HEK293 (cell line): ENCODE measurements at regions not wholly inside any gene's neighbourhood (a gene's known extent, or its start where the extent isn't known, plus 50 kb on each side); places are given as distances from the start of the nearest gene placed in this dataset.

Experiments used
- CTCF ChIA-PET: fragments of 350-600 bp; formaldehyde crosslinking; extraction: SDS; loops from one replicate; lab custom pipeline; 2021; ENCODE audit warnings: antibody characterized with exemption; lab: Yijun Ruan, JAX
- POLR2A ChIA-PET: fragments of 300-600 bp; formaldehyde crosslinking; extraction: SDS; loops from one replicate; lab custom pipeline; 2020; ENCODE audit warnings: antibody characterized with exemption, inconsistent platforms; lab: Yijun Ruan, JAX
- H3K27ac ChIP-seq: fragments of 200-500 bp; sonication (Bioruptor generic); 2 replicates; pipeline ENCODE4 v1.5.1; 2014; ENCODE audit warnings: low read depth, low read length, control low read depth, inconsistent platforms; ENCODE audit errors: extremely low read depth
- H3K36me3 ChIP-seq, 2 experiments: fragments of 200-500 bp in 1 of 2; sonication (Bioruptor generic) in 1 of 2; 1 replicate in 1 of 2; 2 replicates in 1 of 2; pipeline ENCODE4 v1.5.1; 2014 to 2017; ENCODE audit warnings: inconsistent platforms in 2 of 2, low read length in 2 of 2; ENCODE audit not compliant: control insufficient read depth in 2 of 2, insufficient read depth in 1 of 2
- H3K4me1 ChIP-seq: fragments of 200-500 bp; sonication (Bioruptor generic); 2 replicates; pipeline ENCODE4 v1.5.1; 2014; ENCODE audit warnings: mild to moderate bottlenecking, low read length, inconsistent platforms; ENCODE audit not compliant: control insufficient read depth, insufficient read depth
- H3K4me3 ChIP-seq: 2 replicates; pipeline ENCODE4 v1.5.1; 2011; ENCODE audit warnings: low read depth, mild to moderate bottlenecking, control low read depth, low read length, moderate library complexity
- H3K9me3 ChIP-seq: fragments of 200-500 bp; sonication (Bioruptor generic); 2 replicates; pipeline ENCODE4 v1.5.1; 2014; ENCODE audit warnings: low read depth, low read length, inconsistent platforms; ENCODE audit not compliant: control insufficient read depth, insufficient read depth
- GLI2 ChIP-seq: fragments of 450-650 bp; formaldehyde crosslinking; IDR thresholded peaks from 2 replicates; pipeline ENCODE4; 2017; ENCODE audit warnings: missing biosample characterization, missing genetic modification characterization, low read depth, borderline replicate concordance
- SP7 ChIP-seq: fragments of 450-650 bp; formaldehyde crosslinking; IDR thresholded peaks from 2 replicates; pipeline ENCODE4 v1.5.1; 2016; ENCODE audit warnings: missing biosample characterization, missing genetic modification characterization
- ZBTB44 ChIP-seq: fragments of 450-650 bp; IDR thresholded peaks from 2 replicates; pipeline ENCODE4 v1.5.1; 2018; ENCODE audit warnings: missing biosample characterization, mild to moderate bottlenecking, missing genetic modification characterization
- ZFHX2 ChIP-seq: fragments of 450-650 bp; formaldehyde crosslinking; conservative IDR thresholded peaks from 2 replicates; pipeline ENCODE4 v1.5.1; 2016; ENCODE audit warnings: missing biosample characterization, missing genetic modification characterization
- ZNF112 ChIP-seq: fragments of 450-650 bp; formaldehyde crosslinking; IDR thresholded peaks from 2 replicates; pipeline ENCODE4 v1.5.0; 2017; ENCODE audit warnings: missing biosample characterization, missing genetic modification characterization
- ZNF133 ChIP-seq: fragments of 450-650 bp; formaldehyde crosslinking; IDR thresholded peaks from 2 replicates; pipeline ENCODE4 v1.5.1; 2016; ENCODE audit warnings: missing biosample characterization, missing genetic modification characterization
- ZNF202 ChIP-seq: fragments of 450-650 bp; formaldehyde crosslinking; IDR thresholded peaks from 2 replicates; pipeline ENCODE4 v1.5.1; 2016; ENCODE audit warnings: missing biosample characterization, missing genetic modification characterization, borderline replicate concordance
- ZNF274 ChIP-seq, 2 experiments: fragments of 200-500 bp in 1 of 2; fragments of 450-650 bp in 1 of 2; sonication (Bioruptor generic) in 1 of 2; formaldehyde crosslinking in 1 of 2; IDR thresholded peaks; 2 replicates each; pipeline versions ENCODE4 v1.5.1 to v1.6.1; 2014 to 2016; ENCODE audit warnings: borderline replicate concordance in 1 of 2, inconsistent platforms in 1 of 2, low read length in 1 of 2, missing biosample characterization in 1 of 2, missing genetic modification characterization in 1 of 2
- ZNF433 ChIP-seq: fragments of 450-650 bp; formaldehyde crosslinking; IDR thresholded peaks from 2 replicates; pipeline ENCODE4 v1.5.1; 2016; ENCODE audit warnings: missing biosample characterization, missing genetic modification characterization, low read depth
- ZNF704 ChIP-seq: fragments of 450-650 bp; formaldehyde crosslinking; IDR thresholded peaks from 2 replicates; pipeline ENCODE4 v1.5.1; 2016; ENCODE audit warnings: missing biosample characterization, missing genetic modification characterization
- ZNF76 ChIP-seq: fragments of 450-650 bp; formaldehyde crosslinking; IDR thresholded peaks from 2 replicates; pipeline ENCODE4; 2016; ENCODE audit warnings: low read depth, missing biosample characterization, missing genetic modification characterization, borderline replicate concordance
- TF ChIP-seq, protein P1 (sequence below): fragments of 450-650 bp; formaldehyde crosslinking; IDR thresholded peaks from 2 replicates; pipeline ENCODE4 v1.5.1; 2016; ENCODE audit warnings: missing biosample characterization, missing genetic modification characterization
- TF ChIP-seq, protein P2 (sequence below): fragments of 450-650 bp; formaldehyde crosslinking; IDR thresholded peaks from 2 replicates; pipeline ENCODE4 v1.5.1; 2016; ENCODE audit warnings: missing biosample characterization, missing genetic modification characterization, borderline replicate concordance
- TF ChIP-seq, protein P3 (sequence below): fragments of 450-650 bp; formaldehyde crosslinking; IDR thresholded peaks from 2 replicates; pipeline ENCODE4 v1.5.1; 2016; ENCODE audit warnings: missing biosample characterization, missing genetic modification characterization

GRCh38 chr6:169081248-169081647 is 172.4 kb downstream of the THBS2 start:
- Histone ChIP-seq H3K36me3 (no peaks in the 10 kb centered on the region), H3K4me1 (no peaks in the 10 kb centered on the region), H3K4me3 (no peak overlapping the region), H3K27ac (no peak overlapping the region), H3K9me3 (no peaks in the 10 kb centered on the region)
- TF ChIP-seq ZNF433 (no peak), ZNF274 (IDR thresholded peaks at IDR 0.05; ENCODE audit: low read length) (no peak), ZNF274 (tag by site-specific recombination; IDR thresholded peaks at IDR 0.05; ENCODE audit: borderline replicate concordance) (no peak), ZFHX2 (no peak), ZNF704 (tag by site-specific recombination) (no peak), ZNF202 (tag by site-specific recombination) (no peak)
- CTCF ChIA-PET = no interaction called here
- POLR2A ChIA-PET = no interaction called here

GRCh38 chr6:169079650-169080049 is 174.0 kb downstream of the THBS2 start:
- Histone ChIP-seq H3K4me3 (no peak overlapping the region), H3K27ac (no peak overlapping the region), H3K4me1 (no peaks in the 10 kb centered on the region), H3K9me3 (no peaks in the 10 kb centered on the region), H3K36me3 (no peaks in the 10 kb centered on the region)
- POLR2A ChIA-PET = no interaction called here
- TF ChIP-seq GLI2 (no peak), ZBTB44 (no peak), SP7 (no peak), ZNF112 (no peak), ZNF133 (no peak)
- TF ChIP-seq, protein P1, sequence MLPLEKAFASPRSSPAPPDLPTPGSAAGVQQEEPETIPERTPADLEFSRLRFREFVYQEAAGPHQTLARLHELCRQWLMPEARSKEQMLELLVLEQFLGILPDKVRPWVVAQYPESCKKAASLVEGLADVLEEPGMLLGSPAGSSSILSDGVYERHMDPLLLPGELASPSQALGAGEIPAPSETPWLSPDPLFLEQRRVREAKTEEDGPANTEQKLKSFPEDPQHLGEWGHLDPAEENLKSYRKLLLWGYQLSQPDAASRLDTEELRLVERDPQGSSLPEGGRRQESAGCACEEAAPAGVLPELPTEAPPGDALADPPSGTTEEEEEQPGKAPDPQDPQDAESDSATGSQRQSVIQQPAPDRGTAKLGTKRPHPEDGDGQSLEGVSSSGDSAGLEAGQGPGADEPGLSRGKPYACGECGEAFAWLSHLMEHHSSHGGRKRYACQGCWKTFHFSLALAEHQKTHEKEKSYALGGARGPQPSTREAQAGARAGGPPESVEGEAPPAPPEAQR (tag by site-specific recombination) = no peak
- TF ChIP-seq, protein P2, sequence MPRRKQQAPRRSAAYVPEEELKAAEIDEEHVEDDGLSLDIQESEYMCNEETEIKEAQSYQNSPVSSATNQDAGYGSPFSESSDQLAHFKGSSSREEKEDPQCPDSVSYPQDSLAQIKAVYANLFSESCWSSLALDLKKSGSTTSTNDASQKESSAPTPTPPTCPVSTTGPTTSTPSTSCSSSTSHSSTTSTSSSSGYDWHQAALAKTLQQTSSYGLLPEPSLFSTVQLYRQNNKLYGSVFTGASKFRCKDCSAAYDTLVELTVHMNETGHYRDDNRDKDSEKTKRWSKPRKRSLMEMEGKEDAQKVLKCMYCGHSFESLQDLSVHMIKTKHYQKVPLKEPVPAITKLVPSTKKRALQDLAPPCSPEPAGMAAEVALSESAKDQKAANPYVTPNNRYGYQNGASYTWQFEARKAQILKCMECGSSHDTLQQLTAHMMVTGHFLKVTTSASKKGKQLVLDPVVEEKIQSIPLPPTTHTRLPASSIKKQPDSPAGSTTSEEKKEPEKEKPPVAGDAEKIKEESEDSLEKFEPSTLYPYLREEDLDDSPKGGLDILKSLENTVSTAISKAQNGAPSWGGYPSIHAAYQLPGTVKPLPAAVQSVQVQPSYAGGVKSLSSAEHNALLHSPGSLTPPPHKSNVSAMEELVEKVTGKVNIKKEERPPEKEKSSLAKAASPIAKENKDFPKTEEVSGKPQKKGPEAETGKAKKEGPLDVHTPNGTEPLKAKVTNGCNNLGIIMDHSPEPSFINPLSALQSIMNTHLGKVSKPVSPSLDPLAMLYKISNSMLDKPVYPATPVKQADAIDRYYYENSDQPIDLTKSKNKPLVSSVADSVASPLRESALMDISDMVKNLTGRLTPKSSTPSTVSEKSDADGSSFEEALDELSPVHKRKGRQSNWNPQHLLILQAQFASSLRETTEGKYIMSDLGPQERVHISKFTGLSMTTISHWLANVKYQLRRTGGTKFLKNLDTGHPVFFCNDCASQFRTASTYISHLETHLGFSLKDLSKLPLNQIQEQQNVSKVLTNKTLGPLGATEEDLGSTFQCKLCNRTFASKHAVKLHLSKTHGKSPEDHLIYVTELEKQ = no peak
- CTCF ChIA-PET = interaction anchor here (0.5 to 0.6 kb wide), 2 partner anchors 185 to 197 kb away, joined by 3 read pairs; no protein-coding TSS in a partner anchor

- Histone ChIP-seq H3K36me3 (no peaks in the 10 kb centered on the region), H3K4me1 (no peaks in the 10 kb centered on the region), H3K9me3 (no peaks in the 10 kb centered on the region), H3K4me3 (no peak overlapping the region), H3K27ac (no peak overlapping the region)
- CTCF ChIA-PET = no interaction called here
- POLR2A ChIA-PET = no interaction called here
- TF ChIP-seq ZNF76 = no peak
- TF ChIP-seq, protein P3, sequence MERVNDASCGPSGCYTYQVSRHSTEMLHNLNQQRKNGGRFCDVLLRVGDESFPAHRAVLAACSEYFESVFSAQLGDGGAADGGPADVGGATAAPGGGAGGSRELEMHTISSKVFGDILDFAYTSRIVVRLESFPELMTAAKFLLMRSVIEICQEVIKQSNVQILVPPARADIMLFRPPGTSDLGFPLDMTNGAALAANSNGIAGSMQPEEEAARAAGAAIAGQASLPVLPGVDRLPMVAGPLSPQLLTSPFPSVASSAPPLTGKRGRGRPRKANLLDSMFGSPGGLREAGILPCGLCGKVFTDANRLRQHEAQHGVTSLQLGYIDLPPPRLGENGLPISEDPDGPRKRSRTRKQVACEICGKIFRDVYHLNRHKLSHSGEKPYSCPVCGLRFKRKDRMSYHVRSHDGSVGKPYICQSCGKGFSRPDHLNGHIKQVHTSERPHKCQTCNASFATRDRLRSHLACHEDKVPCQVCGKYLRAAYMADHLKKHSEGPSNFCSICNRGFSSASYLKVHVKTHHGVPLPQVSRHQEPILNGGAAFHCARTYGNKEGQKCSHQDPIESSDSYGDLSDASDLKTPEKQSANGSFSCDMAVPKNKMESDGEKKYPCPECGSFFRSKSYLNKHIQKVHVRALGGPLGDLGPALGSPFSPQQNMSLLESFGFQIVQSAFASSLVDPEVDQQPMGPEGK = no peak
Measured at GRCh38 chr6:169078399-169079145, 175.1 kb downstream of the THBS2 start.
